HFFc6 (cell line): ENCODE measurements at regions not wholly inside any gene's neighbourhood (a gene's known extent, or its start where the extent isn't known, plus 50 kb on each side); places are given as distances from the start of the nearest gene placed in this dataset.

ENCODE experiments used
- DNase-seq: peaks from one replicate; pipeline ENCODE4 v3.0.0-alpha.2; 2018
- H3K27ac Mint-ChIP-seq: 2 replicates; pipeline ENCODE4 v1.8.0; 2020; ENCODE audit warnings: mild to moderate bottlenecking, mixed read lengths
- H3K27me3 Mint-ChIP-seq: 2 replicates; pipeline ENCODE4 v1.8.0; 2021; ENCODE audit warnings: mild to moderate bottlenecking, moderate library complexity, mixed read lengths; ENCODE audit not compliant: insufficient read depth
- H3K36me3 Mint-ChIP-seq: 2 replicates; pipeline ENCODE4 v1.8.0; 2021; ENCODE audit warnings: low read depth, mixed read lengths
- H3K4me1 Mint-ChIP-seq: 2 replicates; pipeline ENCODE4 v1.8.0; 2020; ENCODE audit warnings: low read depth, mixed read lengths
- H3K4me3 Mint-ChIP-seq: 2 replicates; pipeline ENCODE4 v1.8.0; 2020; ENCODE audit warnings: mild to moderate bottlenecking, moderate library complexity, mixed read lengths
- H3K9me3 Mint-ChIP-seq: 2 replicates; pipeline ENCODE4 v1.8.0; 2020; ENCODE audit warnings: mild to moderate bottlenecking, mixed read lengths
- TF ChIP-seq, protein P1 (sequence below): fragments of 200-600 bp; sonication (generic); IDR thresholded peaks from 2 replicates; pipeline ENCODE4 v1.5.0; 2021; ENCODE audit warnings: antibody characterized with exemption, mild to moderate bottlenecking

DNA sequence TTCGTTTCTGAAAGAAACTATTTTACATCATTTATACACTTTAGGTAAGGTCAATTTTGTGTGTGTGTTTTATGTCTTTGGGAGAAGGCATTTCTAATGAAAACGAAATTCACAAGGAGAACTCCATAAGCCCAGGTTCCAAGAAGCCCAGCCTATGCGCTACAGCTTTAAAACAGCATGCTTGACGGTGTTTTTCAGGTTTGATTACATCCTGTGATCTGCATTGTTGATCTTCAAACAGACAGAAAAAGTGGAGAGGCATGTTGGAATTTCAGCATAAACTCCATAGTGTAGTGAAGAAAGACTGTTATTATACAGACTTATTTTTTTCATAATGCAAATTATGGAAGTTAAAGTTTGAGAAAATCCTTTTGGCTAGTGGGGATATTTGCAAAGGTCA lies 187.6 kb downstream of the TEX36 start:
- H3K27ac Mint-ChIP-seq = no peak overlapping the region
- H3K9me3 Mint-ChIP-seq = no peaks in the 10 kb centered on the region
- H3K4me1 Mint-ChIP-seq = no peaks in the 10 kb centered on the region
- no peak overlapping the region for H3K4me3 Mint-ChIP-seq
- no peak for DNase-seq
- H3K36me3 Mint-ChIP-seq = no peaks in the 10 kb centered on the region
- TF ChIP-seq, protein P1, sequence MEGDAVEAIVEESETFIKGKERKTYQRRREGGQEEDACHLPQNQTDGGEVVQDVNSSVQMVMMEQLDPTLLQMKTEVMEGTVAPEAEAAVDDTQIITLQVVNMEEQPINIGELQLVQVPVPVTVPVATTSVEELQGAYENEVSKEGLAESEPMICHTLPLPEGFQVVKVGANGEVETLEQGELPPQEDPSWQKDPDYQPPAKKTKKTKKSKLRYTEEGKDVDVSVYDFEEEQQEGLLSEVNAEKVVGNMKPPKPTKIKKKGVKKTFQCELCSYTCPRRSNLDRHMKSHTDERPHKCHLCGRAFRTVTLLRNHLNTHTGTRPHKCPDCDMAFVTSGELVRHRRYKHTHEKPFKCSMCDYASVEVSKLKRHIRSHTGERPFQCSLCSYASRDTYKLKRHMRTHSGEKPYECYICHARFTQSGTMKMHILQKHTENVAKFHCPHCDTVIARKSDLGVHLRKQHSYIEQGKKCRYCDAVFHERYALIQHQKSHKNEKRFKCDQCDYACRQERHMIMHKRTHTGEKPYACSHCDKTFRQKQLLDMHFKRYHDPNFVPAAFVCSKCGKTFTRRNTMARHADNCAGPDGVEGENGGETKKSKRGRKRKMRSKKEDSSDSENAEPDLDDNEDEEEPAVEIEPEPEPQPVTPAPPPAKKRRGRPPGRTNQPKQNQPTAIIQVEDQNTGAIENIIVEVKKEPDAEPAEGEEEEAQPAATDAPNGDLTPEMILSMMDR = no peak
- peaks cover 21% of the 10 kb centered on the region for H3K27me3 Mint-ChIP-seq

DNA sequence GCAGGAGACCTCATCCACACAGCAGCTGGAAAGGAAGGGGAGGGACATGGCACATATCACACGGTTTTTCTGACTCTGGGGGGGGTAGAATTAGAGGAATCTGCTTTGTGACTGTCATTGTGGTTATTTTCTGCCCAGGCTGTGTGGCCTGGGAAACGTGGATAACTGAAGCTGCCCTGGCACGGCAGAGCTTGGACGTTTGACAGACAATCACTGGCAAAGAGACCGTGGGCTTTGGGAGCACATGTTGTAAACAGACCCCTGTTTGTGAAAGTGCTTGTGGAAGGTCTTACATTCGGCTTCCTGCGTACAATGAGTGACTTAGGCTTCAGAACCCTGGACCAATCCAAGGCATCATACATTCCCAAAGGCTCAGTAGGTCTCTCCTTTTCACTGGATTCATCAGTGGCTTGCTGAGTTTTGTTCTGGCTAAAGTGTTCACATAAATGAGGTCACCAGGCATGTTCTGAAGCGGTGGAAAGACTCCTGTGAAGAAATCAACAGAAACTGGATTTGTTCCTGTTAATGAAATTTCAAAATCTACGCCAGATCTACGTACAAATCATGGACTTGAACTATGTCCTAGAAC lies 188.2 kb downstream of the TEX36 start:
- Mint-ChIP-seq H3K27me3 (peaks cover 21% of the 10 kb centered on the region), H3K4me1 (no peaks in the 10 kb centered on the region), H3K9me3 (no peaks in the 10 kb centered on the region), H3K36me3 (no peaks in the 10 kb centered on the region), H3K4me3 (no peak overlapping the region), H3K27ac (no peak overlapping the region)
- DNase-seq = no peak
- TF ChIP-seq, protein P1 = no peak

DNA sequence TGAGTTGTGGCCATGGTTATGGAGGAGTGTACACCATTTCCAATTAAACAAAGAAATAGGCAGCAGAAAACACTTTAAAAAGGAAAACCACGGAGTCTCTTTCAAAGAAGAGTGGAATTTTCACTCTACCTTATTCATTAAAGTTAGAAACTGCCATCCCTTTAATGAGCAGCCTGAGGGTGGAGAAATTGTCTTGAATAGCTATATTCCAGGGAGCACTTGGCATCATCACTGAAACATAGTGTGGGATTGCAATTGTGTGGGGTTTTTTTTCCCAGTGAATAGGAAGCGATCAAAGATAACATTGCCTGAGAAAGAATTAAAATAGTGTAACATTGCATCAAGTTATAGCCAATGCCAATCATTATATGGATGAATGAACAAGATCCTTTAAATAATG lies 191.6 kb downstream of the TEX36 start:
- H3K9me3 Mint-ChIP-seq = no peaks in the 10 kb centered on the region
- no peak overlapping the region for H3K27ac Mint-ChIP-seq
- TF ChIP-seq, protein P1 = no peak
- H3K36me3 Mint-ChIP-seq = no peaks in the 10 kb centered on the region
- no peaks in the 10 kb centered on the region for H3K4me1 Mint-ChIP-seq
- DNase-seq = no peak
- no peak overlapping the region for H3K4me3 Mint-ChIP-seq
- H3K27me3 Mint-ChIP-seq = peaks cover 7% of the 10 kb centered on the region

GRCh38 chr10:125489731-125490130 lies 193.2 kb downstream of the TEX36 start:
- no peak for DNase-seq
- Mint-ChIP-seq H3K27ac (no peak overlapping the region), H3K27me3 (peaks cover 2% of the 10 kb centered on the region), H3K36me3 (no peaks in the 10 kb centered on the region), H3K4me3 (no peak overlapping the region), H3K4me1 (no peaks in the 10 kb centered on the region), H3K9me3 (no peaks in the 10 kb centered on the region)
- TF ChIP-seq, protein P1 = no peak

- no peak for DNase-seq
- Mint-ChIP-seq H3K27ac (no peak overlapping the region), H3K9me3 (no peaks in the 10 kb centered on the region), H3K27me3 (no peaks in the 10 kb centered on the region; the same call in none of the 2 replicates), H3K36me3 (no peaks in the 10 kb centered on the region), H3K4me1 (0 out of 2 replicates have a peak, but pooled peaks cover 6% of the 10 kb centered on the region), H3K4me3 (no peak overlapping the region)
- TF ChIP-seq, protein P1 = no peak
Observed at GRCh38 chr10:125485665-125486064, 197.3 kb downstream of the TEX36 start.
